Gastroesophageal sphincter (tissue), 3 donors: ENCODE measurements at regions not wholly inside any gene's neighbourhood (a gene's known extent, or its start where the extent isn't known, plus 50 kb on each side); places are given as distances from the start of the nearest gene placed in this dataset.

Source experiments
- CTCF ChIP-seq, 4 experiments: fragments of 200-600 bp in 2 of 4; fragments of 450-650 bp in 2 of 4; sonication (generic) in 1 of 4; IDR thresholded peaks; one replicate each; pipeline ENCODE4 v1.5.1; 2017 to 2019; ENCODE audit warnings: antibody characterized with exemption in 4 of 4, mild to moderate bottlenecking in 2 of 4, moderate library complexity in 2 of 4
- EP300 ChIP-seq: sonication (generic); formaldehyde crosslinking; IDR thresholded peaks from one replicate; pipeline ENCODE4 v1.6.1; 2017; ENCODE audit warnings: antibody characterized with exemption, mild to moderate bottlenecking

- TF ChIP-seq CTCF (IDR thresholded peaks at IDR 0.05) (no peak), EP300 (no peak)
Measured at GRCh38 chrX:98350940-98351339, 1467.2 kb downstream of the RPA4 start.
